H9 (cell line): ENCODE measurements at regions not wholly inside any gene's neighbourhood (a gene's known extent, or its start where the extent isn't known, plus 50 kb on each side); places are given as distances from the start of the nearest gene placed in this dataset.

Source experiments
- DNase-seq: peaks from one replicate; pipeline ENCODE4 v3.0.0-alpha.2; 2017
- H2AFZ ChIP-seq: one replicate; pipeline ENCODE4 v1.6.1; 2013; ENCODE audit warnings: mild to moderate bottlenecking, low read length, control low read depth, moderate library complexity
- H2AK5ac ChIP-seq: 2 replicates; pipeline ENCODE4 v1.6.1; 2013; ENCODE audit warnings: low read length, control low read depth, mixed read lengths; ENCODE audit not compliant: insufficient read length
- H2BK120ac ChIP-seq: one replicate; pipeline ENCODE4 v1.6.1; 2013; ENCODE audit warnings: low read depth, mild to moderate bottlenecking, low read length, control low read depth, inconsistent platforms; ENCODE audit not compliant: poor library complexity, severe bottlenecking
- H2BK12ac ChIP-seq: 2 replicates; pipeline ENCODE4 v1.6.1; 2013; ENCODE audit warnings: low read length, control low read depth, mixed read lengths, low read depth; ENCODE audit not compliant: insufficient read length
- H2BK15ac ChIP-seq: 2 replicates; pipeline ENCODE4 v1.6.1; 2013; ENCODE audit warnings: low read depth, low read length, control low read depth
- H2BK20ac ChIP-seq: one replicate; pipeline ENCODE4 v1.6.1; 2013; ENCODE audit warnings: low read depth, mild to moderate bottlenecking, low read length, control low read depth, inconsistent platforms; ENCODE audit not compliant: poor library complexity, severe bottlenecking
- H2BK5ac ChIP-seq: 2 replicates; pipeline ENCODE4 v1.6.1; 2013; ENCODE audit warnings: low read length, control low read depth, mixed read lengths; ENCODE audit not compliant: insufficient read length
- H3K14ac ChIP-seq: 2 replicates; pipeline ENCODE4 v1.6.1; 2013; ENCODE audit warnings: low read length, control low read depth; ENCODE audit not compliant: insufficient read depth
- H3K18ac ChIP-seq: 2 replicates; pipeline ENCODE4 v1.6.1; 2013; ENCODE audit warnings: low read depth, mild to moderate bottlenecking, mixed read lengths, low read length, control low read depth; ENCODE audit not compliant: insufficient read length
- H3K23ac ChIP-seq: 2 replicates; pipeline ENCODE4 v1.6.1; 2013; ENCODE audit warnings: low read length, control low read depth, mixed read lengths, low read depth; ENCODE audit not compliant: insufficient read length
- H3K23me2 ChIP-seq: 2 replicates; pipeline ENCODE4 v1.6.1; 2013; ENCODE audit warnings: low read depth, mild to moderate bottlenecking, mixed read lengths, low read length, control low read depth; ENCODE audit not compliant: insufficient read length, poor library complexity, severe bottlenecking
- H3K27ac ChIP-seq: 2 replicates; pipeline ENCODE4 v1.5.1; 2013; ENCODE audit warnings: low read length, control low read depth, mixed read lengths, low read depth; ENCODE audit not compliant: insufficient read length
- H3K27me3 ChIP-seq: 2 replicates; pipeline ENCODE4 v1.6.1; 2013; ENCODE audit warnings: low read length, control low read depth, inconsistent platforms; ENCODE audit not compliant: insufficient read depth
- H3K4ac ChIP-seq: 2 replicates; pipeline ENCODE4 v1.6.1; 2013; ENCODE audit warnings: low read depth, mild to moderate bottlenecking, control low read depth, inconsistent platforms, low read length, moderate library complexity
- H3K4me1 ChIP-seq: 2 replicates; pipeline ENCODE4 v1.6.1; 2013; ENCODE audit warnings: low read length, control low read depth, inconsistent platforms; ENCODE audit not compliant: insufficient read depth
- H3K4me2 ChIP-seq: 2 replicates; pipeline ENCODE4 v1.6.1; 2013; ENCODE audit warnings: low read length, control low read depth, mixed read lengths; ENCODE audit not compliant: insufficient read length, insufficient read depth
- H3K56ac ChIP-seq: 2 replicates; pipeline ENCODE4 v1.6.1; 2013; ENCODE audit warnings: low read depth, mild to moderate bottlenecking, mixed read lengths, low read length, control low read depth; ENCODE audit not compliant: insufficient read length
- H3K79me1 ChIP-seq: 2 replicates; pipeline ENCODE4 v1.6.1; 2013; ENCODE audit warnings: low read depth, mild to moderate bottlenecking, moderate library complexity, low read length, control low read depth, inconsistent platforms; ENCODE audit not compliant: insufficient read depth, poor library complexity, severe bottlenecking
- H3K79me2 ChIP-seq: 2 replicates; pipeline ENCODE4 v1.6.1; 2013; ENCODE audit warnings: low read length, control low read depth, inconsistent platforms; ENCODE audit not compliant: insufficient read depth
- H3K9ac ChIP-seq: 2 replicates; pipeline ENCODE4 v1.6.1; 2013; ENCODE audit warnings: low read length, control low read depth, mixed read lengths; ENCODE audit not compliant: insufficient read length; ENCODE audit errors: extremely low read depth
- H3K9me3 ChIP-seq: one replicate; pipeline ENCODE4 v1.6.1; 2013; ENCODE audit warnings: low read depth, low read length, inconsistent platforms; ENCODE audit not compliant: control insufficient read depth
- H3T11ph ChIP-seq: one replicate; pipeline ENCODE4 v1.6.1; 2013; ENCODE audit warnings: mild to moderate bottlenecking, low read length, control low read depth, inconsistent platforms
- H4K20me1 ChIP-seq: one replicate; pipeline ENCODE4 v1.6.1; 2013; ENCODE audit not compliant: control insufficient read depth, insufficient read length, insufficient read depth
- H4K5ac ChIP-seq: 2 replicates; pipeline ENCODE4 v1.6.1; 2013; ENCODE audit warnings: low read depth, mild to moderate bottlenecking, mixed read lengths, low read length, control low read depth; ENCODE audit not compliant: insufficient read length
- H4K8ac ChIP-seq: replicated peaks from 2 replicates; pipeline ENCODE4 v1.6.1; 2013; ENCODE audit warnings: low read length, control low read depth, mixed read lengths, low read depth; ENCODE audit not compliant: insufficient read length
- H4K91ac ChIP-seq: 2 replicates; pipeline ENCODE4 v1.6.1; 2013; ENCODE audit warnings: low read depth, mild to moderate bottlenecking, moderate library complexity, mixed read lengths, low read length, control low read depth; ENCODE audit not compliant: insufficient read length
- H3K27ac Mint-ChIP-seq, 3 experiments: 2 replicates in 2 of 3; 3 replicates in 1 of 3; pipeline ENCODE4 v1.8.0; 2020 to 2021; ENCODE audit warnings: mixed read lengths in 3 of 3, mild to moderate bottlenecking in 1 of 3, moderate library complexity in 1 of 3
- H3K27me3 Mint-ChIP-seq: 2 replicates; pipeline ENCODE4 v1.8.0; 2021; ENCODE audit warnings: low read depth, mild to moderate bottlenecking, moderate library complexity, mixed read lengths
- H3K36me3 Mint-ChIP-seq, 3 experiments: 2 replicates in 2 of 3; 3 replicates in 1 of 3; pipeline ENCODE4 v1.8.0; 2020 to 2021; ENCODE audit warnings: low read depth in 3 of 3, mixed read lengths in 3 of 3; ENCODE audit not compliant: insufficient read depth in 1 of 3
- H3K4me1 Mint-ChIP-seq, 2 experiments: 2 replicates each; pipeline ENCODE4 v1.8.0; 2020; ENCODE audit warnings: mixed read lengths in 2 of 2
- H3K4me3 Mint-ChIP-seq, 2 experiments: 2 replicates in 1 of 2; 3 replicates in 1 of 2; pipeline ENCODE4 v1.8.0; 2020 to 2021; ENCODE audit warnings: mild to moderate bottlenecking in 2 of 2, mixed read lengths in 2 of 2, moderate library complexity in 1 of 2
- H3K9me3 Mint-ChIP-seq, 2 experiments: 2 replicates in 1 of 2; 3 replicates in 1 of 2; pipeline ENCODE4 v1.8.0; 2020; ENCODE audit warnings: mild to moderate bottlenecking in 2 of 2, mixed read lengths in 2 of 2, moderate library complexity in 1 of 2
- CTCF ChIP-seq: fragments of 200-600 bp; sonication (generic); conservative IDR thresholded peaks from 3 replicates; pipeline ENCODE4 v1.8.0; 2021; ENCODE audit warnings: antibody characterized with exemption, mild to moderate bottlenecking
- WGBS: extraction: QIAGEN DNeasy Blood & Tissue Kit; methylation state at CpG from one replicate; pipeline ENCODE4 v1.1.7; 2013; ENCODE audit warnings: missing lambda C conversion rate, low lambda C conversion rate, mixed read lengths; ENCODE audit not compliant: insufficient read length; ENCODE audit errors: extremely low coverage; 5-methylcytosine and 5-hydroxymethylcytosine counted together

GRCh38 chr2:58768715-58769080 is 527.6 kb upstream of the FANCL start:
- Mint-ChIP-seq H3K9me3 (no peaks in the 10 kb centered on the region), H3K4me3 (no peak overlapping the region), H3K27ac (no peak overlapping the region), H3K27me3 (no peaks in the 10 kb centered on the region), H3K36me3 (no peaks in the 10 kb centered on the region), H3K4me1 (peaks cover 22 to 24% of the 10 kb centered on the region in 2 experiments)
- no CpG with 5 or more reads among the region's 4 CpGs for WGBS
- H4K91ac ChIP-seq: no peak overlapping the region
- H3K23me2 ChIP-seq: no peaks in the 10 kb centered on the region
- H2AFZ ChIP-seq: no peak overlapping the region
- no peak overlapping the region for H2BK15ac ChIP-seq
- no peak overlapping the region for H2BK5ac ChIP-seq
- H3K9ac ChIP-seq: no peak overlapping the region
- no peaks in the 10 kb centered on the region; the same call in 1 of the 2 replicates for H3K4me1 ChIP-seq
- H3K4ac ChIP-seq: no peak overlapping the region
- H4K5ac ChIP-seq: no peak overlapping the region
- H3K56ac ChIP-seq: no peak overlapping the region
- H3K23ac ChIP-seq: no peak overlapping the region
- H3K18ac ChIP-seq: no peak overlapping the region
- no peak overlapping the region for H4K8ac ChIP-seq
- H2BK120ac ChIP-seq: no peak overlapping the region
- no peak overlapping the region for H2BK20ac ChIP-seq
- no peak overlapping the region for H3K4me2 ChIP-seq
- H2BK12ac ChIP-seq: no peak overlapping the region
- TF ChIP-seq CTCF: no peak
- no peak overlapping the region for H2AK5ac ChIP-seq
- H3K9me3 ChIP-seq: no peaks in the 10 kb centered on the region
- no peak overlapping the region for H3T11ph ChIP-seq
- no peak overlapping the region for H3K14ac ChIP-seq
- H3K79me2 ChIP-seq: no peaks in the 10 kb centered on the region
- no peaks in the 10 kb centered on the region for H4K20me1 ChIP-seq
- H3K27ac ChIP-seq: no peak overlapping the region
- no peaks in the 10 kb centered on the region for H3K27me3 ChIP-seq
- DNase-seq: no peak
- no peaks in the 10 kb centered on the region for H3K79me1 ChIP-seq
